OCI-LY1 (cell line): ENCODE measurements at regions not wholly inside any gene's neighbourhood (a gene's known extent, or its start where the extent isn't known, plus 50 kb on each side); places are given as distances from the start of the nearest gene placed in this dataset.
A peak's percentile ranks its signal among the peaks of the same experiment; 100 is the strongest.

Source experiments
- H2AFZ ChIP-seq: fragments of 200-600 bp; sonication (generic), shearing (Covaris generic); 2 replicates; pipeline ENCODE4 v1.6.0; 2014; ENCODE audit warnings: antibody characterized with exemption, mild to moderate bottlenecking, low read length
- H3F3A ChIP-seq: fragments of 200-600 bp; sonication (generic), shearing (Covaris generic); 2 replicates; pipeline ENCODE4 v1.6.0; 2014; ENCODE audit warnings: mild to moderate bottlenecking, antibody characterized with exemption, low read length, moderate library complexity; ENCODE audit not compliant: insufficient read depth
- H3K27ac ChIP-seq: fragments of 200-600 bp; sonication (generic); 2 replicates; pipeline ENCODE4 v1.5.1; 2014; ENCODE audit warnings: low read length, mixed run types, mild to moderate bottlenecking, low read depth; ENCODE audit not compliant: poor library complexity, severe bottlenecking
- H3K27me3 ChIP-seq: fragments of 200-600 bp; sonication (generic); 2 replicates; pipeline ENCODE4 v1.6.0; 2014; ENCODE audit warnings: antibody characterized with exemption, mild to moderate bottlenecking, low read length, moderate library complexity; ENCODE audit not compliant: insufficient read depth
- H3K36me3 ChIP-seq: fragments of 200-600 bp; sonication (generic); 2 replicates; pipeline ENCODE4 v1.6.1; 2014; ENCODE audit warnings: mild to moderate bottlenecking, antibody characterized with exemption, low read length, moderate library complexity, mixed read lengths; ENCODE audit not compliant: insufficient read depth
- H3K4me1 ChIP-seq: fragments of 200-600 bp; sonication (generic); 2 replicates; pipeline ENCODE4 v1.5.1; 2014; ENCODE audit warnings: mild to moderate bottlenecking, low read length, moderate library complexity; ENCODE audit not compliant: insufficient read depth, severe bottlenecking
- H3K4me2 ChIP-seq: fragments of 200-600 bp; sonication (generic), shearing (Covaris generic); 2 replicates; pipeline ENCODE4 v1.6.1; 2014; ENCODE audit warnings: low read length
- H3K4me3 ChIP-seq: fragments of 200-600 bp; sonication (generic); 2 replicates; pipeline ENCODE4 v1.5.1; 2014; ENCODE audit warnings: low read length, low read depth, mild to moderate bottlenecking, mixed read lengths; ENCODE audit not compliant: poor library complexity, severe bottlenecking
- H3K79me2 ChIP-seq: fragments of 200-600 bp; shearing (Covaris generic); 2 replicates; pipeline ENCODE4 v1.6.1; 2016; ENCODE audit warnings: mixed run types, low read length, mixed read lengths; ENCODE audit not compliant: insufficient read depth
- H3K9ac ChIP-seq: fragments of 200-600 bp; sonication (generic), shearing (Covaris generic); 2 replicates; pipeline ENCODE4 v1.6.1; 2014; ENCODE audit warnings: mild to moderate bottlenecking, low read length, mixed read lengths
- H3K9me2 ChIP-seq: fragments of 200-600 bp; sonication (generic), shearing (Covaris generic); 2 replicates; pipeline ENCODE4 v1.6.1; 2014; ENCODE audit warnings: low read depth, mild to moderate bottlenecking, low read length, mixed read lengths
- H3K9me3 ChIP-seq: fragments of 200-600 bp; shearing (Covaris generic); 2 replicates; pipeline ENCODE4 v1.6.1; 2014; ENCODE audit warnings: low read length, mixed read lengths
- H4K20me1 ChIP-seq: fragments of 200-600 bp; sonication (generic), shearing (Covaris generic); 2 replicates; pipeline ENCODE4 v1.6.0; 2016; ENCODE audit warnings: mild to moderate bottlenecking, low read length; ENCODE audit not compliant: insufficient read depth
- EZH2 ChIP-seq: fragments of 200-600 bp; sonication (generic), shearing (Covaris generic); IDR thresholded peaks from 2 replicates; pipeline ENCODE4 v1.8.0; 2017; ENCODE audit warnings: borderline replicate concordance, mixed run types, mild to moderate bottlenecking, antibody characterized with exemption, low read length, moderate library complexity, mixed read lengths
- TF ChIP-seq, protein P1 (sequence below): fragments of 200-600 bp; sonication (generic), shearing (Covaris generic); IDR thresholded peaks from 2 replicates; pipeline ENCODE4 v1.5.1; 2017; ENCODE audit warnings: mild to moderate bottlenecking, antibody characterized with exemption, low read length, moderate library complexity, mixed read lengths

DNA sequence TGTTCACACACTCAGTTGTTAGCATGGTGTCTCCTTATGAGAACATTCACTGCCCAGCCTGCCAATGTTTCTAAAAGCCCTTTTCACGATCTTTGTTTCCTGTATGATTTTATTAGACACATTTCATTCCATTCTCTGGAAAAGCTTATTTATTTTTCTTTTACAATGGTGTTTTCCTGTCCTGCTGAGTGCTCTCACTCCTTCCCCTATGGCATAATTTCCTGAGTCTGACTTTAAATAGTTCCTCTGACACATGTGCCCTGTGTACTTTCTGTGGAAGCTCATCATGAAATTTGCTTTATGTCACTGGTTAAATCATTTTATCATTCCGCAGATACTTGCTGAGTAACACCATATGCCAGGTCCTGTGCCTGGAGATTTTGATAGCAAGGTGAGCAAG, 612.0 kb downstream of the FLRT2 start:
- Histone ChIP-seq H3K9me3 (no peaks in the 10 kb centered on the region), H3F3A (no peaks in the 10 kb centered on the region), H3K4me3 (no peak overlapping the region), H3K4me2 (no peak overlapping the region), H3K4me1 (no peaks in the 10 kb centered on the region), H3K36me3 (no peaks in the 10 kb centered on the region), H3K79me2 (no peaks in the 10 kb centered on the region), H3K9me2 (no peaks in the 10 kb centered on the region), H2AFZ (no peak overlapping the region), H3K27ac (no peak overlapping the region), H3K27me3 (no peaks in the 10 kb centered on the region), H3K9ac (no peak overlapping the region), H4K20me1 (no peaks in the 10 kb centered on the region)
- TF ChIP-seq EZH2: no peak
- TF ChIP-seq, protein P1, sequence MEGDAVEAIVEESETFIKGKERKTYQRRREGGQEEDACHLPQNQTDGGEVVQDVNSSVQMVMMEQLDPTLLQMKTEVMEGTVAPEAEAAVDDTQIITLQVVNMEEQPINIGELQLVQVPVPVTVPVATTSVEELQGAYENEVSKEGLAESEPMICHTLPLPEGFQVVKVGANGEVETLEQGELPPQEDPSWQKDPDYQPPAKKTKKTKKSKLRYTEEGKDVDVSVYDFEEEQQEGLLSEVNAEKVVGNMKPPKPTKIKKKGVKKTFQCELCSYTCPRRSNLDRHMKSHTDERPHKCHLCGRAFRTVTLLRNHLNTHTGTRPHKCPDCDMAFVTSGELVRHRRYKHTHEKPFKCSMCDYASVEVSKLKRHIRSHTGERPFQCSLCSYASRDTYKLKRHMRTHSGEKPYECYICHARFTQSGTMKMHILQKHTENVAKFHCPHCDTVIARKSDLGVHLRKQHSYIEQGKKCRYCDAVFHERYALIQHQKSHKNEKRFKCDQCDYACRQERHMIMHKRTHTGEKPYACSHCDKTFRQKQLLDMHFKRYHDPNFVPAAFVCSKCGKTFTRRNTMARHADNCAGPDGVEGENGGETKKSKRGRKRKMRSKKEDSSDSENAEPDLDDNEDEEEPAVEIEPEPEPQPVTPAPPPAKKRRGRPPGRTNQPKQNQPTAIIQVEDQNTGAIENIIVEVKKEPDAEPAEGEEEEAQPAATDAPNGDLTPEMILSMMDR: no peak

DNA sequence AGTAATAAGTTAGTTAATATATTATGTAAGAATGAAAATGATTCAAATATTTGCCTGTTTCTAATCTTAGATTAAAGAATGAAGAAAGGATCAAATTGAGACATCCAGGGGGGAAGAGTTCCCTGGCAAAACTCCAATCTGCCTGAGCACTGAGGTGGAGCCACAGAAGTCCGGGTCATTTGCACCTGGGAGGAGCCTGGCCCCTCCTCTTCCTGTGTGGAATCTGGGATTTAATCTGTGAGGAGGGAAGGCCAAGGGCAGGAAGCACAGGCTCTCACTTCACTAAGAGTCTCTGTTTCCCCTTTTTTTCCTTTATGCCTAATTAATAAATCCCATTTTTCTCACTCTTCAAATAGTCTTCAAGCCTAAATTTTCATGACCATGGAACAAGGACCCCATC, 599.5 kb downstream of the FLRT2 start:
- TF ChIP-seq, protein P1: no peak
- no peak for TF ChIP-seq EZH2
- Histone ChIP-seq H2AFZ (no peak overlapping the region), H3K9me2 (no peaks in the 10 kb centered on the region)

DNA sequence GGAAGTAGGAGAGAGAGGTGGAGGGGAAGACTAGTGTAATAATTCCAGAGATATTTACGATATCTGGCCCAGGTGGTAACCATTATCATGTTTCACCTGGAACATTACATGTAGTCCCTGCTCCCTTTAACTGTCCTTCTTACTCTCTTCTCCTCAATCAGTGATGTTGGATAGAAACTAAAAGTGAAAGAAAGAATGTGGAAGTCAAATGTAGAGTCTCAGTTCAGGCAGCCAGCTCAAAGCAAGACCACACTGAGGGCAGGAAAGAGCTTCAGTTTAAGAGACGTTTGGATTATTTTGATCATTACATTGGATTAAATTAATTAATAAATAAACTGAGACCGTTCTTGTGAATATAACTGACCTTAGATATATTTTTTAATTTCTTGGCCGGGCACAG, 594.4 kb downstream of the FLRT2 start:
- Histone ChIP-seq H3K27ac (no peak overlapping the region), H3K79me2 (no peaks in the 10 kb centered on the region), H3K9me2 (no peaks in the 10 kb centered on the region), H3K4me2 (peak overlapping the region; percentile 43; the same call in 1 of the 2 replicates), H3K4me3 (no peak overlapping the region), H3K9me3 (no peaks in the 10 kb centered on the region), H2AFZ (peak overlapping the region; percentile 81), H3K27me3 (no peaks in the 10 kb centered on the region), H3K9ac (no peak overlapping the region), H3K4me1 (peaks cover 4% of the 10 kb centered on the region), H3F3A (no peaks in the 10 kb centered on the region), H3K36me3 (no peaks in the 10 kb centered on the region), H4K20me1 (no peaks in the 10 kb centered on the region)
- no peak for TF ChIP-seq EZH2
- TF ChIP-seq, protein P1: no peak

More for the DNA sequence above, 599.5 kb downstream of the FLRT2 start:
- Histone ChIP-seq H3K27ac (no peak overlapping the region), H3K36me3 (no peaks in the 10 kb centered on the region), H3K4me1 (no peaks in the 10 kb centered on the region), H3K4me3 (no peak overlapping the region), H3K79me2 (no peaks in the 10 kb centered on the region), H4K20me1 (no peaks in the 10 kb centered on the region), H3K4me2 (no peak overlapping the region), H3K9me3 (no peaks in the 10 kb centered on the region), H3F3A (no peaks in the 10 kb centered on the region), H3K9ac (no peak overlapping the region), H3K27me3 (no peaks in the 10 kb centered on the region)
